ENCODE measurements at regions not wholly inside any gene's neighbourhood (a gene's known extent, or its start where the extent isn't known, plus 50 kb on each side); places are given as distances from the start of the nearest gene placed in this dataset.

DNA sequence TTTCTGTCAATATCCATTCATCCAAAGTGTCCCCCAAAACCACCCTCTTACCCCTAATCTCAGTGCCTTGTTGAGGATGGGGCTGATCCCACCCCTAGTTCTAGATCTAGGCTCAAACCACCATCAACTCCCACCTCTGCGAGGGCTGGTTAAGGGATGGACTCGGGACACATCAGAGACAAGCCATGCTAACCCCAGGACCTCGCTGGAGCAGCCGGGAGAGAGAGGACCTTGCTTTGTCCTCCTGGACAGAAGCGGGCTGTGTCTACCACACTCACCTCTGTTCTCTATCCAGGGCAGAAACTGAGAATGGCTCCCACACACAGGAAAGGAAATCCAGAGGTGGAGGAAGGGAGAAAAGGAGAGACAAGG, 90.8 kb upstream of the UQCRFS1 start:
- TF ChIP-seq POLR2A (IDR thresholded peaks at IDR 0.05) (no peak), EP300 (IDR thresholded peaks at IDR 0.05) (no peak), POLR2AphosphoS5 (IDR thresholded peaks at IDR 0.05) (no peak)
- TF ChIP-seq, protein P1, sequence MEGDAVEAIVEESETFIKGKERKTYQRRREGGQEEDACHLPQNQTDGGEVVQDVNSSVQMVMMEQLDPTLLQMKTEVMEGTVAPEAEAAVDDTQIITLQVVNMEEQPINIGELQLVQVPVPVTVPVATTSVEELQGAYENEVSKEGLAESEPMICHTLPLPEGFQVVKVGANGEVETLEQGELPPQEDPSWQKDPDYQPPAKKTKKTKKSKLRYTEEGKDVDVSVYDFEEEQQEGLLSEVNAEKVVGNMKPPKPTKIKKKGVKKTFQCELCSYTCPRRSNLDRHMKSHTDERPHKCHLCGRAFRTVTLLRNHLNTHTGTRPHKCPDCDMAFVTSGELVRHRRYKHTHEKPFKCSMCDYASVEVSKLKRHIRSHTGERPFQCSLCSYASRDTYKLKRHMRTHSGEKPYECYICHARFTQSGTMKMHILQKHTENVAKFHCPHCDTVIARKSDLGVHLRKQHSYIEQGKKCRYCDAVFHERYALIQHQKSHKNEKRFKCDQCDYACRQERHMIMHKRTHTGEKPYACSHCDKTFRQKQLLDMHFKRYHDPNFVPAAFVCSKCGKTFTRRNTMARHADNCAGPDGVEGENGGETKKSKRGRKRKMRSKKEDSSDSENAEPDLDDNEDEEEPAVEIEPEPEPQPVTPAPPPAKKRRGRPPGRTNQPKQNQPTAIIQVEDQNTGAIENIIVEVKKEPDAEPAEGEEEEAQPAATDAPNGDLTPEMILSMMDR (IDR thresholded peaks at IDR 0.05) = no peak
